DOHH2 (cell line): ENCODE measurements at regions not wholly inside any gene's neighbourhood (a gene's known extent, or its start where the extent isn't known, plus 50 kb on each side); places are given as distances from the start of the nearest gene placed in this dataset.

Experiments
- H3F3A ChIP-seq: fragments of 200-600 bp; sonication (generic), shearing (Covaris generic); 2 replicates; pipeline ENCODE4 v1.6.0; 2016; ENCODE audit warnings: antibody characterized with exemption, mild to moderate bottlenecking; ENCODE audit not compliant: control insufficient read depth, insufficient read depth
- H3K27ac ChIP-seq: fragments of 200-600 bp; sonication (generic); 2 replicates; pipeline ENCODE4 v1.5.1; 2014; ENCODE audit warnings: low read depth, mild to moderate bottlenecking, low read length, moderate library complexity
- H3K27me3 ChIP-seq: fragments of 200-600 bp; sonication (generic); 2 replicates; pipeline ENCODE4 v1.6.1; 2014; ENCODE audit warnings: mild to moderate bottlenecking, low read length, mixed read lengths; ENCODE audit not compliant: control insufficient read depth
- H3K36me3 ChIP-seq: fragments of 200-600 bp; sonication (generic); 2 replicates; pipeline ENCODE4 v1.6.1; 2014; ENCODE audit warnings: mild to moderate bottlenecking, low read length, moderate library complexity, mixed read lengths; ENCODE audit not compliant: control insufficient read depth
- H3K4me1 ChIP-seq: fragments of 200-600 bp; sonication (generic); 2 replicates; pipeline ENCODE4 v1.6.1; 2014; ENCODE audit warnings: mild to moderate bottlenecking, low read length, mixed read lengths; ENCODE audit not compliant: control insufficient read depth
- H3K4me2 ChIP-seq: fragments of 200-600 bp; sonication (generic); 2 replicates; pipeline ENCODE4 v1.6.0; 2014; ENCODE audit warnings: mild to moderate bottlenecking, low read length, moderate library complexity
- H3K4me3 ChIP-seq: fragments of 200-600 bp; sonication (generic); 2 replicates; pipeline ENCODE4 v1.5.1; 2014; ENCODE audit warnings: mild to moderate bottlenecking, low read length, mixed read lengths
- H3K79me2 ChIP-seq: fragments of 200-600 bp; sonication (generic); 2 replicates; pipeline ENCODE4 v1.6.1; 2014; ENCODE audit warnings: mild to moderate bottlenecking, low read length, mixed read lengths; ENCODE audit not compliant: control insufficient read depth
- H3K9me2 ChIP-seq: fragments of 200-600 bp; sonication (generic); replicated peaks from 2 replicates; pipeline ENCODE4 v1.6.1; 2014; ENCODE audit warnings: mild to moderate bottlenecking, low read length, mixed read lengths; ENCODE audit not compliant: control insufficient read depth
- H3K9me3 ChIP-seq: fragments of 200-600 bp; sonication (generic); 2 replicates; pipeline ENCODE4 v1.6.1; 2014; ENCODE audit warnings: antibody characterized with exemption, low read length, mixed read lengths; ENCODE audit not compliant: control insufficient read depth, insufficient read depth
- H4K20me1 ChIP-seq: fragments of 200-600 bp; sonication (generic); 2 replicates; pipeline ENCODE4 v1.6.0; 2014; ENCODE audit warnings: low read depth, mild to moderate bottlenecking, antibody characterized with exemption, low read length, moderate library complexity; ENCODE audit not compliant: control insufficient read depth, insufficient read depth
- EZH2phosphoT487 ChIP-seq: fragments of 200-600 bp; sonication (generic); IDR thresholded peaks from 2 replicates; pipeline ENCODE4 v1.6.1; 2017; ENCODE audit warnings: borderline replicate concordance, mild to moderate bottlenecking, antibody characterized with exemption, low read length, moderate library complexity, mixed read lengths
- TF ChIP-seq, protein P1 (sequence below): fragments of 200-600 bp; sonication (generic); IDR thresholded peaks from one replicate; pipeline ENCODE4 v1.5.1; 2014; ENCODE audit warnings: antibody characterized with exemption, mild to moderate bottlenecking, low read depth, low read length; ENCODE audit not compliant: poor library complexity, severe bottlenecking

- H3K27me3 ChIP-seq: peaks cover 8% of the 10 kb centered on the region; the same call in 1 of the 2 replicates
- no peaks in the 10 kb centered on the region for H3K4me1 ChIP-seq
- no peak overlapping the region for H3K4me3 ChIP-seq
- H3K4me2 ChIP-seq: no peak overlapping the region
- no peak overlapping the region for H3K27ac ChIP-seq
- no peaks in the 10 kb centered on the region for H3K79me2 ChIP-seq
- H3K9me2 ChIP-seq: no peaks in the 10 kb centered on the region
- H3K9me3 ChIP-seq: no peaks in the 10 kb centered on the region
- no peaks in the 10 kb centered on the region for H3F3A ChIP-seq
- no peaks in the 10 kb centered on the region for H4K20me1 ChIP-seq
- H3K36me3 ChIP-seq: no peaks in the 10 kb centered on the region
- TF ChIP-seq EZH2phosphoT487: no peak
- TF ChIP-seq, protein P1, sequence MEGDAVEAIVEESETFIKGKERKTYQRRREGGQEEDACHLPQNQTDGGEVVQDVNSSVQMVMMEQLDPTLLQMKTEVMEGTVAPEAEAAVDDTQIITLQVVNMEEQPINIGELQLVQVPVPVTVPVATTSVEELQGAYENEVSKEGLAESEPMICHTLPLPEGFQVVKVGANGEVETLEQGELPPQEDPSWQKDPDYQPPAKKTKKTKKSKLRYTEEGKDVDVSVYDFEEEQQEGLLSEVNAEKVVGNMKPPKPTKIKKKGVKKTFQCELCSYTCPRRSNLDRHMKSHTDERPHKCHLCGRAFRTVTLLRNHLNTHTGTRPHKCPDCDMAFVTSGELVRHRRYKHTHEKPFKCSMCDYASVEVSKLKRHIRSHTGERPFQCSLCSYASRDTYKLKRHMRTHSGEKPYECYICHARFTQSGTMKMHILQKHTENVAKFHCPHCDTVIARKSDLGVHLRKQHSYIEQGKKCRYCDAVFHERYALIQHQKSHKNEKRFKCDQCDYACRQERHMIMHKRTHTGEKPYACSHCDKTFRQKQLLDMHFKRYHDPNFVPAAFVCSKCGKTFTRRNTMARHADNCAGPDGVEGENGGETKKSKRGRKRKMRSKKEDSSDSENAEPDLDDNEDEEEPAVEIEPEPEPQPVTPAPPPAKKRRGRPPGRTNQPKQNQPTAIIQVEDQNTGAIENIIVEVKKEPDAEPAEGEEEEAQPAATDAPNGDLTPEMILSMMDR: no peak
Observed at GRCh38 chr17:34199454-34199853, 55.6 kb upstream of the CCL2 start.

DNA sequence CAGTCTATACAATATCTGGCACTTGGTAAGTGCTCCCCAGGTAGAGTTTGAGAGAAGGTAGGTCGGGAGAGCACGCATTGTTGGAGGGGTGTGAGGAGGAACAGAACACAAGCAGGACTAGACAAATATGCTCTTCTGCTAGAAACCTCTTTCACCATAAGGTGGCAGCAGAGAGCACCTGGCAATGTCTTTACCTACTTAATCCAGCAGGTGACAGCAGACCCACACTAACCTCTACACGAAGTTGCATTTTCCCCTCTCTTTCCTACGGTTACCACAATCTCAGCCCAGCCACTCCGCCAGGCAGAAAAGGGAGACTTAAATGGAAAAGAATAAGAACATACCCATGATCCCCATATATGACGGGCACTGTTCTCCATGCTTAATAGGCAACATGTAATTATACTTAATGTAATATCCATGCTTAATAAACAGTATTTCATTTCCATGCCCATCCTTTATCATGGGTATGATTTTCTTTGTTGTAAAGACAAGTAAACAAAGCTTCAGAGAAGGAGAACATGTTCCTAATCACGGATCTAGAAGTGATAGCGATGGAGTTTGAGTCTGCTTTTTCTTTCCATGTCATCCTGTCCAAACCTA is 55.1 kb upstream of the CCL2 start:
- Histone ChIP-seq H3K79me2 (no peaks in the 10 kb centered on the region), H3K4me2 (no peak overlapping the region), H3K4me1 (no peaks in the 10 kb centered on the region), H3K4me3 (no peak overlapping the region), H3K9me2 (no peaks in the 10 kb centered on the region), H3K27ac (no peak overlapping the region), H3K27me3 (peaks cover 8% of the 10 kb centered on the region; the same call in 1 of the 2 replicates), H3K36me3 (no peaks in the 10 kb centered on the region), H4K20me1 (no peaks in the 10 kb centered on the region), H3F3A (no peaks in the 10 kb centered on the region), H3K9me3 (no peaks in the 10 kb centered on the region)
- TF ChIP-seq, protein P1: peak; percentile 99
- TF ChIP-seq EZH2phosphoT487: no peak

DNA sequence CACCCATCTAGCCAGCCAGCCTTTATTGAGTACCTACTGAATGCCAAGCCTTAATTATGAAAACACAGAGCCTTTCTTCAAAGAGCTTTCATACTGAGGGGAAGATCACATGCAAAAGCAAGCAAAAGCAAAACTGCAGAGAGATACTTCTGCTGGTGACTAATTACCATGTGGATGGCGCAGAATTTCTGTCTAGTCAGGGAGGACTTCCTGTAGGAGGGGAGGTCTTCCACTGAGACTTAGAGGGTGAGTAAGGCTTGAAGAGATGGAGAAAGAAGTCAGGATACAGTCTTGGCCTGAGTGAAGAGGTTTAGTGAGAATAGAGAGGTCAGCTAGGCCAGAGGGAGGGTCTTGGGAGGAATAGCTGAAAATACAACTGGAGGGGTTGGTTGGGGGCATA is 53.9 kb upstream of the CCL2 start:
- H3K4me1 ChIP-seq: no peaks in the 10 kb centered on the region
- H3F3A ChIP-seq: no peaks in the 10 kb centered on the region
- H3K9me2 ChIP-seq: no peaks in the 10 kb centered on the region
- no peak overlapping the region for H3K4me2 ChIP-seq
- no peaks in the 10 kb centered on the region for H3K9me3 ChIP-seq
- H3K27ac ChIP-seq: no peak overlapping the region
- peaks cover 8% of the 10 kb centered on the region; the same call in 1 of the 2 replicates for H3K27me3 ChIP-seq
- TF ChIP-seq, protein P1: no peak
- TF ChIP-seq EZH2phosphoT487: no peak
- H3K79me2 ChIP-seq: no peaks in the 10 kb centered on the region
- no peaks in the 10 kb centered on the region for H3K36me3 ChIP-seq
- H4K20me1 ChIP-seq: no peaks in the 10 kb centered on the region
- H3K4me3 ChIP-seq: no peak overlapping the region
